ENCODE measurements at regions not wholly inside any gene's neighbourhood (a gene's known extent, or its start where the extent isn't known, plus 50 kb on each side); places are given as distances from the start of the nearest gene placed in this dataset.
"Not testable (repeated sequence)": the region's sequence is repeated elsewhere in the genome, so short reads cannot be mapped to it uniquely, and the experiment has no call there.

DNA sequence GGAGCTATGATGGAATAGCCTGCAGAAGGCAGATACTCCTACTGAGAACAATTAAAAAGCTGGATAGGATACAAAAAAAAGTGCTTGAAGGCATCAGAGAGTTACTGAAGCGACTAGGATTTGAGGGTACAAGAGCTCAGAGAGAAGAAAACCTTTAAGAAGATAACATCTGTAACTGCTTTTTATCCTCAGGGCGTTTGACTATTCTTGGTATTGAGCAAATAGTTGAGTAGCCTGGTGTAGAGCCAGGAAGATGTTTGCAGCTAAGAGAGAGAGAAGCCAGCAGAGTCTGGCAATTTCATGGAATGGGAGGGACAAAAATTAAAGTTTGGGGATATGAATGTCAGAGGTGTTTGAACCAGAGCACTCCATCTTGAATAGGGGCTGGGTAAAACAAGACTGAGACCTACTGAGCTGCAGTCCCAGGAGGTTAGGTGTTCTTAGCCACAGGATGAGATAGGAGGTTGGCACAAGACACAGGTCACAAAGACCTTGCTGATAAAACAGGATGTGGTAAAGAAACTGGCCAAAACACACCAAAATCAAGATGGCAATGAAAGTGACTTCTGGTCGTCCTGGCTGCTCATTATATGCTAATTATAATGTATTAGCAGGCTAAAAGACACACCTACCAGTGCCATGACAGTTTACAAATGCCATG lies 428.8 kb downstream of the SH2D4B start:
- no peak for DNase-seq (ENCODE audit: low read depth, low spot score)
- in situ Hi-C loops (cut with HindIII; ENCODE audit: low pct_unique_long_range_greater_than_20kb, low sequenced_read_pairs), result no loop called here

DNA sequence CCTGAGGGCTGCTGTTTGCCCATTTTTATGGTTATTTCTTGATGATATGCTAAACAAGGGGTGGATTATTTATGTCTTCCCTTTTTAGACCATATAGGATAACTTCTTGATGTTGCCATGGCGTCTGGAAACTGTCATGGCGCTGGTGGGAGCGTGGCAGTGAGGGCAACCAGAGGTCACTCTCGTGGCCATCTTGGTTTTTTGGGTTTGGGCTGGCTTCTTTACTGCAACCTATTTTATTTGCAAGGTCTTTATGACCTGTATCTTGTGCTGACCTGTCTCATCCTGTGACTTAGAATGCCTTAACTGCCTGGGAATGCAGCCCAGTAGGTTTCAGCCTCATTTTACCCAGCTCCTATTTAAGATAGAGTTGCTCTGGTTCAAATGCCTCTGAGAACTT lies 429.7 kb downstream of the SH2D4B start:
- in situ Hi-C loops (cut with HindIII; ENCODE audit: low pct_unique_long_range_greater_than_20kb, low sequenced_read_pairs); DNase-seq (ENCODE audit: low read depth, low spot score): not testable (repeated sequence)

DNA sequence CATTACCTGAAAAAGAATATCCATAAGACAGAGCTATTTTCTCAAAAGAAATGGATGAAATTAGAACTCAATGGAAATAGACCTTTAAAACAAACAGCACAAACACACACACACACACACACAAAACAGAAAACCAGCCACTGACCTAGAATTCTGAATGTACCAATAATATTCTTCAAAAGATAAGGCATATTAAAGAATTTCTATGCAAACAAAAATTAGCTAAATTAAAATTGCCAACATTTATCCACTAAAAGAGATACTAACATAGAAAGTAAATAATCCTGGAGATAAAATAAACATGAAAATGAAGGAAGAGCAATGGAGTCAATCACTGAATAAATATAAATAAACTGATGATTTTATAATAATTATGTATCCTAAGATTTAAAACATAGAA lies 431.2 kb downstream of the SH2D4B start:
- in situ Hi-C loops (cut with HindIII; ENCODE audit: low pct_unique_long_range_greater_than_20kb, low sequenced_read_pairs), result no loop called here
- DNase-seq (ENCODE audit: low read depth, low spot score), result no peak

DNA sequence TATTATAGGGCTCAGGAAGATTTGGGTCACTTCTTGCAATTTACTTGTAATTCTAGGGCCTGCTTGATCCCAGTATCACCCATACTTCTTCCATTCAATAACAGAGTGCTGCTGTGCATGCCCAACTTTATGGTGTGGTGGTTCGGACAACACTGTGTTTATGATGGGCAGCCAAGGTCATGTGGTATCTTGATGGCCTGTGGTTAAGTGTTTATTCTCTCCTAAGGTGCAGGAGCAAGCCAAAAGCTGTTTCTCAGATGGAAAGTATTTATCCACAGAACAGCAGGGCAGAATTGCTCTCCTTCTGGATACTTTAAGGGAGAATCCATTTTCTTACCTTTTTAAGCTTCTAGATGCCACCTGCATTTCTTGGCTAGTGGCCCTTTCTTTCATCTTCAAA lies 433.8 kb downstream of the SH2D4B start:
- in situ Hi-C loops (cut with HindIII; ENCODE audit: low pct_unique_long_range_greater_than_20kb, low sequenced_read_pairs), result no loop called here
- DNase-seq (ENCODE audit: low read depth, low spot score), result no peak

DNA sequence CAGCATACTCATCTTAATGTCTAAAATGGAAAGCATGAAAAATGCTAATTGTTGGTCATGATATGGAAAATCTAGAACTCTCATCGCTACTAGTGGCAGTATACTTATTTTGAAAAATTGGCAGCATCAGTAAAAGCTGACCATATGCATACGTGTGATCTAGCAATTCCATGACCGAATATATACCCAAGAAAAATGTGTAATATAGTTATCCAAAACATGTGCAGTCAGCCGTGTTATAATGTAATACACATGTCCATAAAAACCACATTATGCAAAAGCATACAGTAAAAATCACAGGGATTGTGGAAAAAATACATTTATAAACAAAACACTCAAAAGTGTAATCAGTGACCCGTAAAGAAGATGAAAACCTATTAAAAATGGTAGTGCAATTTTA lies 439.0 kb downstream of the SH2D4B start:
- no peak for DNase-seq (ENCODE audit: low read depth, low spot score)
- in situ Hi-C loops (cut with HindIII; ENCODE audit: low pct_unique_long_range_greater_than_20kb, low sequenced_read_pairs), result no loop called here

DNA sequence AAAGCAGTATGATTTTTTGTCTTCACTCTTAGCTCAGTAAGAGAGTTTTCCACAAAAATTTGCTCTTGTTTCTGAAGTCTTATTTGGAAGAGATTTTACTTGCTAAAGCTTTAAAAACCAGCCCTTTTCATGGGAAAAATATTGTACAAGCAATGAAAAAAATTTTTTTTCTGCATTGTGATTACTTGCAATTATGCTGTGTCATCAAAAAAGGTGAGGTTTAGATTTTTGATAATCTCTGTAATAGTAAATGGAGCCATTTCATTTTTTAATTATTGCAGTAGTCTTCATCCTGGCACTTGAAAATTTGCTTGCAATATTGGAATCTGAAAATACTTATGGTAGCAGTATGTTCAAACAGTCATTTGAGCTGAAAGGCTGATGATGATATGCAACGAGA lies 447.4 kb downstream of the SH2D4B start:
- in situ Hi-C loops (cut with HindIII; ENCODE audit: low pct_unique_long_range_greater_than_20kb, low sequenced_read_pairs), result no loop called here
- DNase-seq (ENCODE audit: low read depth, low spot score), result no peak

DNA sequence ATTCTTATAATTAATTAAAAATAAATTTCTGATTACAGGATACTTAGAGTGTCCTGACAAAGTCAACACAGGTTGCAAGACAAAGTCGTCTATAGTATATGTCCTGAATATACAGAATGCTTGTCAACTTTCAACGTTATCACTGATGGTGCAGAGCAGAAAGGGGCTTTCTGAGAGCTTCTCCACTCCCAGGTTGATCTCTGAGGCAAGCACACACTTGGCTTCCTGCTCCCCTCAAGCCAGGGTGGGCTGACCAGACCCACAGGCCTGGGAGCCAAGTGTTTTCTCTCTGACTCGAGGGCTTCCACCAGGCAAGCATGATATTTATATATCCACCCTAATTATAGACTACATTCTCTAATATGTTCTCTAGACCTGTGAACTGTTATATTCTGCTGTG lies 448.9 kb downstream of the SH2D4B start:
- no peak for DNase-seq (ENCODE audit: low read depth, low spot score)
- in situ Hi-C loops (cut with HindIII; ENCODE audit: low pct_unique_long_range_greater_than_20kb, low sequenced_read_pairs), result no loop called here

DNA sequence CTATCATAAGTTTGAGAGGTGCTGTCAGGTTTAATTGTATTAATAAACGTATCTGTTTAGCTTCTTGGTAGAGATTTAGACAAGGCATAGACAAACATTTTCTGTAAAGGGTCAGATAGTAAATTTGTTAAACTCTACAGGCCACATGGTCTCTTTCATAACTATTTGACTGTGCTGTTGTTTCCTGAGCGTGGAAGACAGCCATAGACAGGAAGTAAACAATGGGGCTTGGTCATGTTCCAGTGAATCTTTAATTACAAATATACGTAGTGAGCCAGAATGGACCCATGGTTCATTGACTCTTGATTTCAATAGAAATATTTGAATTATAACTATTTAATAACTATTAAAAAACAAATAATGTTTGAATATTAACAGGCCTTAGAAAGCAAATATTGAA lies 451.1 kb downstream of the SH2D4B start:
- no peak for DNase-seq (ENCODE audit: low read depth, low spot score)
- in situ Hi-C loops (cut with HindIII; ENCODE audit: low pct_unique_long_range_greater_than_20kb, low sequenced_read_pairs), result no loop called here

DNA sequence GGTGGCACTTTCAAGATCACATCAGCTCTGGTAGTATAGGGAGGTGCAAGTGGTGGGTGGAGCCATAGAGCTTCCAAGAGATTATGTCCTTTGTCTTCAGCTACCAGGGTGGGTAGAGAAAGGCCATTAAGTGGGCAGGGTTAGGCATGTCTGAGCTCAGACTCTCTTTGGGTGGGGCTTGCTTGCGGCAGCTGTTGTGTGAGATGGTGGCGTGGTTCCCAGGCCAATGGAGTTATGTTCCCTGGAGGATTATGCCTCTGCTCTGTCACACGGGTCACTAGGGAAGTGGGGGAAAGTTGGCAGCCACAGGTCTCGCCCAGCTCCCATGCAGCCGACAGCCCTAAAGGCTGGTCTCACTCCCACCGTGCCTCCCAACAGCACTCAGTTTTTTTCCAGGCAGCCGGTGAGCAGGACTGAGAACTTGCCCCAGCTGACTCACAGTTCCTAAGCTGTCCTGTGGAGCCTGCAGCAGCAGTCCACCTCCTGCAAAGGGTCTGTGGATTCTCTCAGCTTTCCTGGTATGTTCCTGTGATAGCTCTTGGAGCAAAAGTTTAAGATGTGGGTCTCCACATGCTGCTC lies 459.0 kb downstream of the SH2D4B start:
- DNase-seq (ENCODE audit: low read depth, low spot score), result no peak
- in situ Hi-C loops (cut with HindIII; ENCODE audit: low pct_unique_long_range_greater_than_20kb, low sequenced_read_pairs), result no loop called here

DNA sequence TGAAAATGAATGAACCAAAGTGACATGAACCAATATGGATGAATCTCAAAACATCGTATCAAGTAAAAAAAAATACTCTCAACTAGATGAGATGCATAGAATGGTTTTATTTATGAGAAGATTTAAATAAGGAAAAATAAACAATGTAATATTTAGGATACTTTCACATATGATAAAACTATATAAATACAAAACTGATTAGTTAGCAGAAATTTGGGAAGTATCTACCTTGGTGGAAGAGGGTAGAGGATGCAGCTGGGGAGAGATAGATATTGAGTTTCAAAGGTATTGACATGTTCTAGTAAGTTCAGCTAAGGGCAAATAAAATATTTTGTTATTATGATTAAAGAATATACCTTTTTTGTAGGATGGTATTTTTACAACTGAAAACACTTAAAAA lies 463.1 kb downstream of the SH2D4B start:
- DNase-seq (ENCODE audit: low read depth, low spot score), result no peak
- in situ Hi-C loops (cut with HindIII; ENCODE audit: low pct_unique_long_range_greater_than_20kb, low sequenced_read_pairs), result no loop called here

DNA sequence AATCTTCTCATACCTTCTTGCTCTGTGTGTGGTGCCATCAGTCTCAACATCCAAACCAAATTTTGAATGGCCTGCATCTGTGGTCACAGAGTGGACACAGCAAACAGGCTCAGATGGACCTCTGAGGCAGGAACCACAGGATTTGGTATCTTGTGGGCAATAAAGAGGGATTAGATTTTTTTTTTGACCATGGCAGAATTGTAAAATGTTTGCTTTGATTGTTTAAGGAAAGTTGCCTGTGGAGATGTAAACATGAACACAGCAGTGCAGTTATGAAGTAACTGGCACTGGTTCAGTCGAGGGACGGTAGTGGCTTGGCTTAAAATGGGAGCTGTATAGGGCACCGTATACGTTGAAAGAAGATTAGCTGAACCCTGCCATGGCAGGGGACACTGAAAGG lies 464.7 kb downstream of the SH2D4B start:
- in situ Hi-C loops (cut with HindIII; ENCODE audit: low pct_unique_long_range_greater_than_20kb, low sequenced_read_pairs), result no loop called here
- no peak for DNase-seq (ENCODE audit: low read depth, low spot score)

DNA sequence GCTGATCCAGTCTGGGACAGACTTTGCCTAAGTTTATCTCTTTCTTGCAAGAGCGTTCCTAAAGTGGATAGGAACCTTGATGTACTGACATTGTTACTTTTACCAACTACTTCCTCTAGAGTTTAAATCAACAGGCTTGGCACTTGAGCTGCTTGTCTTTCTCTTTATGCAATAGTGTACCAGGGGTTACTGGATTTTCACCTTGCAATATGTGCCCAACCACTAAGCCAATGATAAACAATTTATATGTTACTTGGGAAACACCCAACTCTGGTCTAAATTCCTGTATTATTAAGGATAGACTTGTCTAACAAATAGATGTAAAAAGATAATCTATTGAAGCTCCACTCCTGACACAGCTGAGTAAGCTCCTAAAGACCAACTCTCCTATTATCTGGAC lies 470.2 kb downstream of the SH2D4B start:
- DNase-seq (ENCODE audit: low read depth, low spot score), result no peak

DNA sequence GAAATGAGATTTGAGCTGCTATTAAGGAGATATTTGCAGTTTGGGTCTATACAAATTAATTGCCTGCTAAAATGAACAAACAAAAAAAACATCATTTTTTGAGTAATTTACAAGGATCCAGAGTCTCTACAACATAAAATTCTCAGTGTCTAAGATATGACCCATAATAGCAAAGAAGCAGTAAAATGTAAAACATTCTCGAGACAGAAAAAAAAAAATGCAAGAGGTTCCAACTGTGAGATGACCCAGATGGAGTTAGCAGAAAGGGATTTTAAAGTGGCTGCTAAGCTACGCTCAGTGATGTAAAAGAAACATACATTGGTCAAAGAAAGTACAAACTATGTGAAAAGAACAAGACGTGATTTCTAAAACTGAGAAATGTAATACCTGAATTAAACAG lies 471.0 kb downstream of the SH2D4B start:
- in situ Hi-C loops (cut with HindIII; ENCODE audit: low pct_unique_long_range_greater_than_20kb, low sequenced_read_pairs), result no loop called here
- DNase-seq (ENCODE audit: low read depth, low spot score), result no peak

More for the DNA sequence above, 470.2 kb downstream of the SH2D4B start:
- in situ Hi-C loops (cut with HindIII; ENCODE audit: low pct_unique_long_range_greater_than_20kb, low sequenced_read_pairs), result no loop called here

DNA sequence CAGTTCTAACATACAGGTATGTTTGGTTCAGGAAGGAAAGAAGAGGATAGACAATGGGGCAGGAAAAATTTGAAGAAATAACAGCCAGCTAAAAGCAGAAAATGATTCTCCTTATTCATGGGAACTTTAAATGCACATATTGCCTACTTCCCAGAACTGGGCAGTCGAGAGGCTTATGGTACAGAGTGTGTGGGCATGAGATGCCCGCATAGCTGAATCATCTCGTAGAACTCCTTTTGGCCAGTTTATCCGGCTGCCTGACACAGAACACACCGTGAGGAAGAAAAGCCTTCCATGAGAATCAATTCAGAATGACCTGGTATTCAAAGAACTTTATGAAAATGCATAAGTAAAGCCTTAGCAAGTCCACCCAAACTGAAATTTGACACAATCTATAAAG lies 471.6 kb downstream of the SH2D4B start:
- DNase-seq (ENCODE audit: low read depth, low spot score), result no peak
- in situ Hi-C loops (cut with HindIII; ENCODE audit: low pct_unique_long_range_greater_than_20kb, low sequenced_read_pairs), result no loop called here

DNA sequence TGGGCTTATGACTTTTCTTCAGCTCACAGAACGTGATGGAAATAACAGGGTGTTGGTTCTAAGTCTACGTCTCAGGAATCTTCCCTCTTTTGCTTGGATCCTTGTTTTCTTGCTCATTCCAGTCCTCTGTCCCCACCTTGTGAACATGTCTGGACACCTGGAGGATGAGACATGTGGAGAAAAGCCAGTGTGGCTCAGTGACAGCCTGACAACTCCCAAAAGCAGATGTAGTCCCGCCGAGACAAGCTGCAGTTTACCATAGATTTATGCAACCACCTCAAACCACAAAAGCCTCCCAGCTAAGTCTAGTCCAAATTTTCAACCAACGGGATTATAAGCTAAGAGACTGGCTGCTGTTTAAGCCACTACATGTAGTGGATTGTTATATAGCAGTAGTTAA lies 476.1 kb downstream of the SH2D4B start:
- in situ Hi-C loops (cut with HindIII; ENCODE audit: low pct_unique_long_range_greater_than_20kb, low sequenced_read_pairs), result no loop called here
- DNase-seq (ENCODE audit: low read depth, low spot score), result no peak

DNA sequence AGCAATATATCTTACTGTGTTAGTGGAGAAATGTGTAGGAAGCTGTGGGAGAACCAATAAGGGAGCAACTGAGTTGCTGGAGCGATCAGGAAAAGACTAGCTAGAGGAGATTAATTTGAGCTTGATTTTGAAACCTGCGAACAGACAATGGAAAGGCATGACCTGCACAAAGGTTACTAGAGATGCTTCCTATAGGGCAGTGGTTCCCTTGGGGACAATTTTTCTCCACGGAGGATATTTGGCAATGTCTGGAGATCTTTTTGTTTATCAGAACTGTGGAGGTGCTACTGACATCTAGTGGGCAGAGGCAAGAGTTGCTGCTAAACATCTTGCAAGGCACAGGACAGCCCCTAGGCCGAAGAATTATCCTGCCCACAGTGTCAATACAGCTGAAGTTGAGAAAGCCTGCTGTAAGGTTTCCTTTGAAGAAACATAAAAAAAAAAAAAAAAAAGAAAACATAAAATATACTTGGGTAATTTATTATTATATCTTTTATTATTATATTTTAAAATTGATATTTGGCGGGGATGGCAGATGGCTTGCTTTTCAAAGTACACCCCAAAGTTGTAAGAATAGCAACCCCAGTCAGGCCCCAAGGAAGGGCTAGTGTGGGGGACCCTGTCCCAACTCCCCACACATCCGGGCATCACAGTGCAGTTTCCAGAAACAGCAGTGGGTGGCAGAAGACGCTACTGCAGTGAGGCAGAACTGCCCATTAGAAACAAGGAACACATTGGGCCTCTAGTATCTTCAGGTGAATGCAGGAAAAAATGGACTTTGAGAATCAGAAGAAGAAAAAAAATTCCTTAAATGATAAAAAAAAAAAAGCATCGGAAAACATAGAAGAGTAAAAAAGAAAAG lies 481.6 kb downstream of the SH2D4B start:
- in situ Hi-C loops (cut with HindIII; ENCODE audit: low pct_unique_long_range_greater_than_20kb, low sequenced_read_pairs), result no loop called here

DNA sequence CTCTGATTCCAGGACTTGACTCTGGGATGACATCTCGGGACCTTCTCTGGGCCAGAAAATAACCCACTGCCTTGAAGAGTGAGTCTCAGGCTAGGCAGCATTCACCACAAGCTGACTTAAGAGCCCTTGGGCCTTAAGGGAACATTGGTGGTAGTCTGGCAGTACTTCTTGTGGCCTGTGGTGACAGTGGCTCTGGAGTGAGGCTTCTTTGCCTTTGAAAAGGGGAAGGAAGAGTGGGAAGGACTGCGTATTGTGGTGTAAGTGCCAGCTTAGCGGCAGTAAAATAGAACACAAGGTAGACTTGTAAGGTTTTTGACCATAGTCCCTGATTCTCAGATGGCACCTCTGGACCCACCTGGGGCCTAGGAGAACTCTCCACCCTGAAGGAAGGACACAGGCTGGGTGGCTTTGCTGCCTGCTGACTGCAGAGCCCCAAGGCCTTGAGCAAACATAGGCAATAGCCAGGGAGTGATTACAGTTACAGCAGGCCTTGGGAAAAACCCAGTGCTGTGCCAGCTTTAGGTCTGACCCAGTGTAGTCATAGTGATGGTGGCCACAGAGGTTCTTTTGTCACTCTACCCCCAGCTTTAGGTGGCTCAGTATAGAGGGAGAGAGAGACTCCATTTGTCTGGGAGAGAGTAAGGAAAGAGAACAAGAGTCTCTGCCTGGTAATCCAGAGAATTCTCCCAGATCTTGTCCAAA lies 483.9 kb downstream of the SH2D4B start:
- in situ Hi-C loops (cut with HindIII; ENCODE audit: low pct_unique_long_range_greater_than_20kb, low sequenced_read_pairs), result no loop called here
- no peak for DNase-seq (ENCODE audit: low read depth, low spot score)

More for the DNA sequence above, 481.6 kb downstream of the SH2D4B start:
- peak; percentile 76 for DNase-seq (ENCODE audit: low read depth, low spot score)

DNA sequence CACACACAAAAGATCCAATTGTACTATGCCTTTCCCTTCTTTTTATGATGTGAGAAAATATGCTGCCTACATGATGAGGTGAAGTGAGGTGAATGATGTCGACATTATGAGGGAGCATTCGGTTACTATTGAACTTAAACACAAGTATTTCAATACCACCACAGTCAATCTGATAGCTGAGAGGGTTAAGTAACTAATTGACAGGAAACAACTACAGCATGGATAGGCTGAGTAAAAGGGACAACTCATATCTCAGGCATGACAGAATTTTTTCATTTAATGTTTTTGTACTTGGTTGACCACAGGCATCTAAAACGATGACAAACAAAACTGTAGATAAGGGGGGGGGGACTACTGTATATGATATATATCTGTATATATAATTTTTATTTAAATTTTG lies 488.9 kb downstream of the SH2D4B start:
- in situ Hi-C loops (cut with HindIII; ENCODE audit: low pct_unique_long_range_greater_than_20kb, low sequenced_read_pairs), result no loop called here
- no peak for DNase-seq (ENCODE audit: low read depth, low spot score)

Measured in SK-MEL-5 (cell line).